C4-2B (cell line): ENCODE measurements at regions not wholly inside any gene's neighbourhood (a gene's known extent, or its start where the extent isn't known, plus 50 kb on each side); places are given as distances from the start of the nearest gene placed in this dataset.

Experiments
- H3K27ac ChIP-seq: fragments of 450-650 bp; 2 replicates; pipeline ENCODE4 v1.5.1; 2017
- ZFX ChIP-seq: fragments of 450-650 bp; IDR thresholded peaks from 2 replicates; pipeline ENCODE4 v1.6.1; 2017
- TF ChIP-seq, protein P1 (sequence below): fragments of 450-650 bp; conservative IDR thresholded peaks from 2 replicates; pipeline ENCODE4 v1.5.1; 2017; ENCODE audit warnings: mild to moderate bottlenecking

DNA sequence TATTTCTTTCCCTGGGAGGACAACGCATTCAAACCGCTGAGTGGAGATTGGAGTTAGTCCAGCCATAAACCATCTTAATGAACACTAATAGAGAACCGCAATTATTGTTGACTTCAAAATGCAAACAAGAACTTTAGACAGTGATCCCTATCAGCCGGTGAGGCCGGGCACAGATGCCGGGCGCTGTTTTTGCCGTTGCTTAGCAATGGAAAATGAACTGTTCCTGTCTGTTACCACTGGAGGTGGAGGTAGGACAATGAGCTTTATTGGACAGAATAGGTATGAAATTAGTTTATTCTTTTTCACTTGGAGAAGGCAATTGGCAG lies 216.8 kb downstream of the TTC8 start:
- TF ChIP-seq, protein P1, sequence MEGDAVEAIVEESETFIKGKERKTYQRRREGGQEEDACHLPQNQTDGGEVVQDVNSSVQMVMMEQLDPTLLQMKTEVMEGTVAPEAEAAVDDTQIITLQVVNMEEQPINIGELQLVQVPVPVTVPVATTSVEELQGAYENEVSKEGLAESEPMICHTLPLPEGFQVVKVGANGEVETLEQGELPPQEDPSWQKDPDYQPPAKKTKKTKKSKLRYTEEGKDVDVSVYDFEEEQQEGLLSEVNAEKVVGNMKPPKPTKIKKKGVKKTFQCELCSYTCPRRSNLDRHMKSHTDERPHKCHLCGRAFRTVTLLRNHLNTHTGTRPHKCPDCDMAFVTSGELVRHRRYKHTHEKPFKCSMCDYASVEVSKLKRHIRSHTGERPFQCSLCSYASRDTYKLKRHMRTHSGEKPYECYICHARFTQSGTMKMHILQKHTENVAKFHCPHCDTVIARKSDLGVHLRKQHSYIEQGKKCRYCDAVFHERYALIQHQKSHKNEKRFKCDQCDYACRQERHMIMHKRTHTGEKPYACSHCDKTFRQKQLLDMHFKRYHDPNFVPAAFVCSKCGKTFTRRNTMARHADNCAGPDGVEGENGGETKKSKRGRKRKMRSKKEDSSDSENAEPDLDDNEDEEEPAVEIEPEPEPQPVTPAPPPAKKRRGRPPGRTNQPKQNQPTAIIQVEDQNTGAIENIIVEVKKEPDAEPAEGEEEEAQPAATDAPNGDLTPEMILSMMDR = no peak
- TF ChIP-seq ZFX = no peak
- H3K27ac ChIP-seq = peak overlapping the region; percentile 71

DNA sequence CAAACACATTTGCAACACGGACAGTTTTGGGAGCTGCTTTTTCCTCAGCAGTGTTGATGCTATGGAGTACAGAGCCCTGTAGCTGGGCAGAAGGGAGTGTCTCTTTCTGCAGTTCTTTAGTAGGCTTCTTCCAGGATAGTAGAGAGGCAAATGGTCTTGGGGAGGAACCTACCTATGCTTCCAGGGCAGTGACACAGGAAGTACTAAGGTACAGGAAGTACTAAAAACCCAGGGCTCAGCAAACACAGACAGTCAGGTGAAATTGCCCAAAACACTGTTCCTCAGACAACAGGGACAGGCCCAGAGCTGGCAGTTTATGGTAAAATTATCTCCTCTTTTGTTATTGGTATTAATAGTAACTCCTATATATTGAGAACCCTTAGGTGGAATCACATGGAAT lies 217.6 kb downstream of the TTC8 start:
- TF ChIP-seq, protein P1 = no peak
- TF ChIP-seq ZFX = no peak

DNA sequence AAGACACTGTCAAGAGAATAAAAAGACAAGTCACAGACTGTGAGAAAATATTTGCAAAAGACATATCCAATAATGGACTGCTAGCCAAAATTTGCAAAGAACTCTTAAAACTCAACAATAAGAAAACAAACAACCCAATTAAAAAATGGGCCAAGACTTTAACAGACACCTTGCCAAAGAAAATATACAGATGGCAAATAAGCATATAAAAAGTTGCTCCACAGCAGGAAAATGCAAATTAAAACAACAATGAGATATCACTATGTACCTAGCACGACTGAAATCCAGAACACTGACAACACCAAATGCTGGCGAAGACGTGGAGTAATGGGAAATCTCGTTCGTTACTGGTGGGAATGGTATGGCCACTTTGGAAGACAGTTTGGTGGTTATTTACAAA lies 228.9 kb downstream of the TTC8 start:
- TF ChIP-seq, protein P1 = no peak
- no peak for TF ChIP-seq ZFX
- H3K27ac ChIP-seq = peak overlapping the region; percentile 58; the same call in 1 of the 2 replicates

More for the DNA sequence above, 217.6 kb downstream of the TTC8 start:
- no peak overlapping the region for H3K27ac ChIP-seq

DNA sequence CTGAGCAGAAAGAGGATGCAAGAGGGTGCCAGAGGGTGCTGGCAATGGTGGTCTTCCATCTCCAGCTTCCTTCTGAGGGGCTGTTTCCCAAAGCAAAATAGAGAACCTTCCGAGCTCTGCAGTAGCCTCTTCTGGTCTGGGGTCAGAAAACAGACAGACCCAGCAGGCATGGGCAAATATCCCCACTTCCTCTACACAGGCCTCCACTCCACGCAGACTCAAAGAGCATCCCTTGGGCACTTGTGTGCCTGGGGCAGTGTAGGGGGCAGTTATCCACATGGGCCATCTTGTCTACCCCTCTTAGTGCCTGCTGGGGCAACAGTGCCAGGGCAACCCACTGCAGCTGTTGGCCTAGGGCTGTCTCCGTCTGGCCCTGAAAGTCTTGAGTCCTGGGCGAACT lies 231.9 kb downstream of the TTC8 start:
- TF ChIP-seq, protein P1 = no peak
- TF ChIP-seq ZFX = no peak
- no peak overlapping the region for H3K27ac ChIP-seq

DNA sequence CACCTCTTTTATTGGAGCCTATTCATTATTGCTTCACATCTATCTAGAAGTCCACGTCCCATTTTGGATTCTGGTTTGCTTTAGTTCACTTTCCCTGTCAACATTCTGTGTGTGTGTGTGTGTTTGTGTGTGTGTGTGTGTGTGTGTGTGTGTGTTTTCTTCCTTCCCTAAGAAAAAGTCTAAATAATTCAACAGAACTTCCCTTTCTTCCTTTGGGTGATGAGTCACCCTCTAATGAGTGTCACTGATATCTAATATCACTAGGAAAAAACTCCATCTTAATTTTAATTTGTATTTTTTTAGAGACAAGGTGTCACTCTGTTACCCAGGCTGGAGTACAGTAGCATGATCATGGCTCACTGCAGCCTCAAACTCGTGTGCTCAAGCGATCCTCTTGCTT lies 234.2 kb downstream of the TTC8 start:
- TF ChIP-seq, protein P1 = no peak
- H3K27ac ChIP-seq = no peak overlapping the region

DNA sequence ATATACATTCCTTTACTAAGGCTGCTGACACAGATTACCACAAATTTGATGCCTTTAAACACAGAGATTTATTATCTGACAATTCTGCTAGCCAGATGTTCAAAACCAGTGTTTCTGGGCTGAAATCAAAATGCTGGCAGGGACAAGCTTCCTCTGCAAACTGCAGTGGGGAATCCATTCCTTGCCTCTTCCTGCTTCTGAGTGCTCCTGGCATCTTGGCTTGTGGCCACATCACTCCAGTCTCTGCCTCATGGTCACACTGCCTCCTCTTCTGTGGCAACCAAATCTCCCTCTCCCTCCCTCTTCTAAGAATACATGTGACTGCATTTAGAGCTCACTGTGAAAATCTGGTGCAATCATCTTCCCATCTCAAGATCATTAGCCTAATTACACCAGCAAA lies 235.7 kb downstream of the TTC8 start:
- H3K27ac ChIP-seq = no peak overlapping the region
- TF ChIP-seq ZFX = no peak
- TF ChIP-seq, protein P1 = no peak

DNA sequence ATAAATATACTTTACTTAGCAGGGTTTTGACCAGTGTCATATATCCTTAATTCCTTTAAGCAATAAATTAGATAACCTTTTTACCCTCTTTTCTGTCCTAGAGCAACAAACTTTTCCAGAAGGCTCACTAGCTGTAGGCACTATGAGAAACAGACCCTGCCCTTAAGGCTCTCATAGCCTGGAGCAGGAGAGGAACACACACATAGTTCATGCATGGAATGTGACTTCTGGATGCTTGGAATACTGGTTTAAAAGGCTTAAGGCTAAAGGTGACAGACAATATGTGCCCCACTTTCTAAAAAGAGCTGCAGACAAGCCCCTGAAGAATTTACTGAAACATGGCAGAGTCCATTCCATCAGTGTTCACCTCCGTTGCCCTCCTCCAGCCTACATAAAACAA lies 237.2 kb downstream of the TTC8 start:
- no peak for TF ChIP-seq ZFX
- TF ChIP-seq, protein P1 = no peak
- no peak overlapping the region for H3K27ac ChIP-seq
